ENCODE measurements at regions not wholly inside any gene's neighbourhood (a gene's known extent, or its start where the extent isn't known, plus 50 kb on each side); places are given as distances from the start of the nearest gene placed in this dataset.

- Histone ChIP-seq H3K18ac (ENCODE audit: extremely low read depth, low read length) (no peak overlapping the region), H3K79me2 (ENCODE audit: control insufficient read depth in 1 of 2, insufficient read depth in 2 of 2, low read length in 2 of 2) (no peaks in the 10 kb centered on the region), H3K23me2 (ENCODE audit: low read depth, low read length) (no peaks in the 10 kb centered on the region; the same call in 1 of the 2 replicates), H3K27ac (ENCODE audit: low read depth, low read length) (no peak overlapping the region), H4K20me1 (replicated peaks in 1 of 2; ENCODE audit: control insufficient read depth in 1 of 2, insufficient read depth in 2 of 2, low read length in 2 of 2) (no peaks in the 10 kb centered on the region), H3K14ac (ENCODE audit: insufficient read length) (no peak overlapping the region), H3K56ac (replicated peaks; ENCODE audit: insufficient read length, low read depth, low read length) (no peak overlapping the region), H3K4me3 (ENCODE audit: extremely low read depth in 1 of 4, insufficient read depth in 2 of 4, low read depth in 3 of 4, low read length in 4 of 4) (no peak overlapping the region), H4K91ac (replicated peaks; ENCODE audit: insufficient read length, low read length) (no peak overlapping the region), H4K8ac (ENCODE audit: extremely low read depth, insufficient read depth, low read length) (no peak overlapping the region), H4K5ac (ENCODE audit: insufficient read length, low read depth, low read length) (no peak overlapping the region), H3K9me3 (ENCODE audit: insufficient read depth in 2 of 2, low read depth in 1 of 2, low read length in 1 of 2) (no peaks in the 10 kb centered on the region), H3K4ac (replicated peaks; ENCODE audit: insufficient read length, low read depth, low read length) (no peak overlapping the region), H3K4me1 (replicated peaks in 1 of 4; ENCODE audit: control insufficient read depth in 3 of 4, insufficient read depth in 4 of 4, low read length in 3 of 4) (peaks cover 8 to 25% (median 14%) of the 10 kb centered on the region in 4 experiments), H2BK120ac (replicated peaks; ENCODE audit: low read depth, low read length) (no peak overlapping the region), H3K9ac (replicated peaks in 1 of 4; ENCODE audit: extremely low read depth in 1 of 4, low read depth in 3 of 4, low read length in 3 of 4) (no peak overlapping the region), H2BK20ac (ENCODE audit: low read length) (no peak overlapping the region), H2AFZ (ENCODE audit: low read length) (no peak overlapping the region), H2AK5ac (ENCODE audit: low read depth, low read length) (no peak overlapping the region), H3K4me2 (ENCODE audit: insufficient read depth in 1 of 2, low read depth in 2 of 2, low read length in 2 of 2) (0 out of 4 replicates have a peak overlapping the region, but pooled peaks have one; percentile 1 to 7), H3K36me3 (ENCODE audit: control insufficient read depth in 2 of 4, insufficient read depth in 4 of 4, low read length in 3 of 4) (no peaks in the 10 kb centered on the region), H2BK12ac (ENCODE audit: low read depth, low read length) (no peak overlapping the region), H3K79me1 (ENCODE audit: low read depth, low read length) (no peaks in the 10 kb centered on the region), H3K23ac (ENCODE audit: insufficient read length) (no peak overlapping the region), H3K27me3 (replicated peaks in 1 of 4; ENCODE audit: control insufficient read depth in 3 of 4, extremely low read depth in 1 of 4, insufficient read depth in 3 of 4, low read length in 3 of 4) (peaks cover 0 to 2% (median 0%) of the 10 kb centered on the region in 4 experiments; a peak in 2 of 7 replicates), H2BK15ac (ENCODE audit: low read length) (no peak overlapping the region), H2BK5ac (ENCODE audit: low read depth, low read length) (no peak overlapping the region)
- ChIA-PET POLR2A (ENCODE audit: partially characterized antibody) (no interaction called here), CTCF (ENCODE audit: partially characterized antibody) (interaction anchor here (1.3 kb wide), 1 partner anchor 21 kb away, joined by 4 read pairs; no protein-coding TSS in a partner anchor)
- FAIRE-seq (no peak), DNase-seq (ENCODE audit: low read depth in 1 of 2, low spot score in 2 of 2) (no peak)
- WGBS, 2 experiments (ENCODE audit: extremely low coverage in 1 of 2, insufficient coverage in 1 of 2, insufficient read length in 1 of 2, insufficient replicate concordance in 2 of 2, low coverage in 1 of 2, low lambda C conversion rate in 2 of 2, missing lambda C conversion rate in 1 of 2): 46% methylated on average over 8 of the region's 8 CpGs; no CpG with 5 or more reads in 1 of the 2 experiments
- no peak for TF ChIP-seq RAD21 (IDR thresholded peaks at IDR 0.05 in 1 of 2, conservative IDR thresholded peaks at IDR 0.05 in 1 of 2; ENCODE audit: low read depth in 2 of 2, low read length in 2 of 2)
- no peak for TF ChIP-seq SRF (IDR thresholded peaks at IDR 0.05; ENCODE audit: low read depth, low read length)
- no peak for TF ChIP-seq KDM1A (IDR thresholded peaks at IDR 0.05; ENCODE audit: borderline replicate concordance, low read length)
- no peak for TF ChIP-seq TAF7 (optimal IDR thresholded peaks at IDR 0.05; ENCODE audit: borderline replicate concordance, low read depth, low read length)
Measured at GRCh38 chr9:96136992-96137670, 164.8 kb downstream of the HSD17B3 start.
